GM21367 (cell line): ENCODE measurements at regions not wholly inside any gene's neighbourhood (a gene's known extent, or its start where the extent isn't known, plus 50 kb on each side); places are given as distances from the start of the nearest gene placed in this dataset.
"Not testable (repeated sequence)": the region's sequence is repeated elsewhere in the genome, so short reads cannot be mapped to it uniquely, and the experiment has no call there.

Experiments
- ATAC-seq: cut with Tn5 transposase; IDR thresholded peaks from one replicate; pipeline ENCODE4 v1.9.1; 2021; ENCODE audit not compliant: unreplicated experiment

DNA sequence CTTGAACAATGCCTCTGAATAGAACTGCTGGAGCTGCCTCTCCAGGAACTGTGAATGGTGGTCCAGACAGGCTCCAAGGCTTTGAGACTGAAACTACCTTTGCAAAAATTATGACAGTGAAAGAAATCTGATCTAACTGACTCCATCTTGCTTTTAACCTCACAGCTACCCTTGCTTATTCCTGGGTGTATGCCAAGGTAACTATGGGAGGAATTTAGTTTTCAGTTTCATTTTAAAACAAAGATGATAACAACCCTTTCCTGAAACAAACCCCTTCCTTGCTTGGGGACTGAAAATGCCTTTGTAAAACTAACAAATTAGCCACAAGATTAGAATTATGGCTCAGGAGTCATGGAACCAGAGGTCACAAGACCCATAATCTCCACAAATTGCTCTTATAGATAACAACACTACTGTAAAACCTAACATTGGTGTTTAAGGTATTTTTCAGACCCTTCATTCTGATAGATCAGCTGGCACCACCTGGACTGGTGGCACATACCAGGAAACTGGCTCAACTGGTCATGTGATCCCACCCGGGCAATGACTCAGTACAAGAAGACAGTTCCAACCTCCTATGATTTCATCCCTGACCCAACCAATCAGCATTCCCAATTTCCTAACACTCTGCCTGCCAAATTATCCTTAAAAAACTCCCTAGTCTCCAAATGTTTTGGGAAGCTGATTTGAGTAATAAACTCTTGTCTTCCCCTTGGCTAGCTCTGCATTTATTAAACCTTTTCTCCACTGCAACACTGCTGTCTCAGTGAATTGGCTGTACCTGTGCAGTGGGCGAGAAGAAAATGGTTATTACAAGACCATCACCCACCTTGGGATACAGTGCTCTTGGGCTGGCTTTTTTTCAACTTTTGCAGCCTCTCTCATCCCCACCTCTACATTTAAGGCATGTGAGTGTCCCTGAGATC, 608.1 kb downstream of the TYW1 start:
- no peak for ATAC-seq

DNA sequence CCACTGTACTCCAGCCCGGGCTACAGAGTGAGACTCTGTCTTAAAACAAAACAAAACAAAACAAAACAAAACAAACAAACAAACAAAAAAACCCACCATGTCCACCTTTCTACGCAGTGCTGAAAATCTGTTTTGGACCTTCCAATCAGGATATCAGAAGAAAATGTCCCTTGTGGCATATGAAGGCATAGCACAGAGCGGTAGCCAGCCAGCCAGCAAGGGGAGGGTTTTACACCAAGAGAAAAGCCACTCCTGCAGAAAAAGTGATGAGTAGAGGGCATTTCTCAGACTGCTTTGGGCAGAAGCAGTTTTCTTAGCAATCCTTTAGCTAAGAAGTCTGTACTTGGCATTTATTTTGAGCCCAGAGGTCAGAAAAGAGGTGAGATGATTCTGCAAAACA, 612.2 kb downstream of the TYW1 start:
- ATAC-seq: no peak

DNA sequence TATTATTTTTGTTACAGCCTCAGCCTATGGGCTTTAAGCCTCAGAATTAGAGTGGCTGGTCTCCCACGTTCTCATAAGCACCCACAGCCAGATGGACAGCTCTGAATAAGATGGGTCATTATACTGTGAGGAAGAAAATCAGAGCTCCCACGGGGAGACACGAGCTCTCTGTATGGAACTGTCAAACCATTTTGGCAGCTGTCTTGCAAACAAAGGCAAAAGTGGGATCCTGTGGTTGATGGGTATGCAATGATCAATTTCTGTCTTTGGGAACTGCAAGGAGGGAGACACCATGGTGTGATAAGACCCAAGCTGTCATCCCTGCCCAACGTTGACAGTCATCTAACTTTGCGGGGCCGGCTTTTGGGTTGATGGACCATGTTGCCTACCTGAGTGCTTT, 614.3 kb downstream of the TYW1 start:
- no peak for ATAC-seq

DNA sequence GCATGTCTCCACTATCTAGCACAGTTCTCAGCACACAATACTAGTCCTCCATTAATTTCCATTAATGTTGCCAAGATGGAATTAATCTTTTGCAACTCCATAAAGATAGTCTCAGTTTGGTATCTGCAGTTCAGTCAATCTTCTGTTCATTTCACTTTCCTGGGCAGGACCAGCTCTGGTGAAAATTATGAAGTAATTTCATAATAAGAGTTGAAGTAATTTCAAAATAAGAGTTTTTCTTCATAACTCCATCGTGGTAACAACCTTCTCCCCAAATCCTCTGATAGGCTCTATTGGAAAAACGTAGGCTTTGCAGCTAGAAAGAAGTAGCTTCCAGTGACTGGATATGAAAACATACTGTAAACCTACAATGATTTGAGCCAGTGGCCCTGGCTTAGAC, 618.2 kb downstream of the TYW1 start:
- ATAC-seq: no peak

DNA sequence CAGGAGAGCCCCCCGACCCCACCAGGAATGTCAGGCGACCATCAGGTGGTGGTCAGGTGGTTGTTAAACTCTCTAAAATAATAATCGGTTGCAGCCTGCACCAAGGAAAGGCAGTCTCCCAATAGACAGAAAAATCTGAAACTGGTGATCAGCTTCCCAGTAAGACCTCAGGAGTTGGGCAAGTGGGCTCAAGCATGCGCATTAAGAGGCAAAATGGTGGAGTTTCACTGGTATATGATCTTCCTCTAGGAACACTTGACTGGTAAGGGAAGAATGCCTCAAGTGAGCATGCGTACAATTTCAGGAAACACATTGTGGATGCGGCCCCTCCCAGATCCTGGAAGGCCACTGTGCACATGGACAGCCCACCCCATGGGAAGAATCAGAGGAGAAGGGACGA, 619.9 kb downstream of the TYW1 start:
- no peak for ATAC-seq

- no peak for ATAC-seq
Observed at GRCh38 chr7:67618556-67619162, 622.0 kb downstream of the TYW1 start.

- ATAC-seq: no peak
Observed at GRCh38 chr7:67619175-67619574, 622.5 kb downstream of the TYW1 start.

DNA sequence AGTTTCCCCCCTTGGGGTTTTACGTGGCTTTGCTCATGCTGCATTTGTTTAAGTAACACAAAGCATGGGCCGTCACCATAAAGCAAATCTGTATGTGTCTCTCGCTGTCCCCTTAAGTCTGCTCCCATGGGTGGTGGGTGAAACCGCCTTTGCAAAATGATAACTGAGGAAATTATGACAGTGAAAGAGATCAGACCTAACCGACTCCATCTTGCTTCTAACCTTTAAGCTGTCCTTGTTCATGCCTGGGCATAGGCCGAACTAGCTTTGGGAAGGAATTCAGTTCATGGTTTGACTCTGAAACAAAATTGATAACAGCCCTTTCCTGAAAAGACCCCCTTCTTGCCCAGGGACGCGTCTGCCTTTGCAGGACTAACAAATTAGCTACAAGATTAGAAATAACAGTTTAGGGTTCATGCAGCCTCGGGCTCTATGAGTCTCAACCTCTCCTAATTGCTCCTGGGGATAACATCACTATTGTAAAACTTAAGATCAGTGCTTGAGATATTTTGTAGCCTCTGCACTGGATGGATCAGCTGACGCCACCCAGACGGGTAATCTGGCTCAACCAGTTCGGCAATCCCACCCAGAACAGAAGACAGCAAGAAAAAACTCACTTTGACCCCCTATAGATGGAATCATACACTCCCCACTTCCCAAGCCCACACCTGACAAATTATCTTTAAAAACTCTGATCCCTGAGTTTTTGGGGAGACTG, 623.7 kb downstream of the TYW1 start:
- ATAC-seq: no peak

DNA sequence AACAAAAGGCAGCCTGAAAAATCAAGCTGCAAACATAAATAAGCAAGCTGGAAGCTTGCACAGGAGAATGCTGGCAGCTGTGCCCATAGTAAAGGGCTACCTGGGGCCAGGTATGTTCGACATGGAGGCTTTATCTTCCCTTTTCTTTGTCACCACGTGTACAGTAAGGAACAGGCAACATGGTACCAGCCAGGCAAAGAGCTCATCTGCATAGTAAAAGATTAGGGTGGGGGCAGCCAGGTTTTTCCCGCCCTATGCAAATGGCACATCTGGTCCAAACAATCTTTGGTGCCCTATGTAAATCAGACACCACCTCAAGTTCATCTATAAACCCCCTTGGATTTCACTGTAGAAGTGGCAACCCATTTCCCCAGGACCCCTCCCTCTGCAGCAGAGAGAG, 625.1 kb downstream of the TYW1 start:
- ATAC-seq: no peak

DNA sequence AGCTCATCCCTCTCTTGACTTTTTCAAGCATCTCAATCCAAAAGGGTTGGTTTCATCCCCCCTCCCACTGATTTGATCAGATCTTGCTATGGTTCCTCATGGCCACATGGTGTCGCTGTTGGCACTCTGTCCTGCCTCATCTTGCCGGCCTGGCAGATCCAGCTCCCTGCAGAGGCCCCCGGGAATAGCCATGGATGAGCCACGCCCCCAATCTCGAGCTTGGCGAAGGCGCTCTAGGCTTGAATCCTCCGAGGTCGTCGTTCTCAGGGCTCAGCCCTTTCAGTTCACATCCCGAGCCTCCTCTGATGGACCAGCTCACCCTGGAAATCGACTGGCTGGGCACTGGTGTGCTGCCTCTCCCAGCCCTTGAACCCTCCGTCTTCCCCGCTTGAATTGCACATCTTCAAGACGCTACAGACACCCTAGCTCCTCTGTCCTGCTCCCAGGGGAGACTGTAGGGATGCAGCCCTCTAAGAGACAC, 628.7 kb downstream of the TYW1 start:
- no peak for ATAC-seq

GRCh38 chr7:67631476-67631875, 634.8 kb downstream of the TYW1 start:
- ATAC-seq: no peak

GRCh38 chr7:67635271-67635670, 638.6 kb downstream of the TYW1 start:
- ATAC-seq: no peak

DNA sequence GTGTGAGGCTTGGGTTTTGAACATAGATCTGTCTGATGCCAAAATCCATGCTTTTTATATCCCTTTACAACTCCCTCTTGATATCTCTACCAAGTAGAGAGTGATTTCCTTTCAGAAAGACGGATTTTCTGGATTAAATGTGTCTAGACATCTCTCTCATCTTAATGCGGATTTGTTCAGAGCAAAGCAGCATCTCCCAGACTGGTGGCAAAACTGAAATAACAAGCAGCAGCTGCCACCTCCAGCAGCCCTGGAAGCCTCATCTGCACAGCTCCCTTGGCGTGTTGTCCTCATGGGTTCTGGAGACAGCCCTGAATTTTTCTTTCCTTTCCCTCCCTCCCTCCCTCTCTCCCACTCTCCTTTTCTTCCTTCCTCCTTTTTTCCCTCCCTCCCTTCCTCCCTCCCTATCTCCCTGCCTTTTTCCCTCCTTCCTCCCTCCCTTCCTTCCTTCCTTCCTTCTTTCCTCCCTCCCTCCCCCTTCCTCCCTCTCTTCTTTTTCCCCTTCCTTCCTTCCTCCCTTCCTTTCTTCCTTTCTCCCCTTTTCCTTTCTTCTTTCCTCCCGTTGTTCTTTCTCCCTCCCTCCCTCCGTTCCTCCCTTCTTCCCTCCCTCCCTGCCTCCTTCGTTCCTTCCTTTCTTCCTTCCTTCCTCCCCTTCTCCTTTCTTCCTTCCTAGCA, 639.9 kb downstream of the TYW1 start:
- ATAC-seq: no peak

DNA sequence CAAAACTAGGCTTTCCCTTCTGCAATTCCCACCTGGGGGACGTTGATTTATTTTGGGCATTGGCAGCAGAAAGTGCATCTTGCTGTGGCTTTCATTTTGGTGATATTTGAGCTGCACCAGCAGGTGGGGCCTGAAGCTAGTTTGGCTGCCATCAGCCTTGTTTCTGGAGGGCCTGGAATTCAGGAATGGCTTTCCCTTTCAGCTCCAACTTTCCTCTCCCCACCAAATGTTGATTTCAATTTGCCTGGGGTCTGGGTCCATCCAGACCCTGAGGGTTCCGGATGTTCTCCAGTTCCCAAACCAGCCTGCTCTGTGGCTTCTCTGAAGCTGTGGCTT, 640.4 kb downstream of the TYW1 start:
- ATAC-seq: no peak

GRCh38 chr7:67642542-67642941, 645.9 kb downstream of the TYW1 start:
- not testable (repeated sequence) for ATAC-seq

- ATAC-seq: no peak
Observed at GRCh38 chr7:67644151-67644550, 647.5 kb downstream of the TYW1 start.

GRCh38 chr7:67652937-67653336, 656.3 kb downstream of the TYW1 start:
- no peak for ATAC-seq

DNA sequence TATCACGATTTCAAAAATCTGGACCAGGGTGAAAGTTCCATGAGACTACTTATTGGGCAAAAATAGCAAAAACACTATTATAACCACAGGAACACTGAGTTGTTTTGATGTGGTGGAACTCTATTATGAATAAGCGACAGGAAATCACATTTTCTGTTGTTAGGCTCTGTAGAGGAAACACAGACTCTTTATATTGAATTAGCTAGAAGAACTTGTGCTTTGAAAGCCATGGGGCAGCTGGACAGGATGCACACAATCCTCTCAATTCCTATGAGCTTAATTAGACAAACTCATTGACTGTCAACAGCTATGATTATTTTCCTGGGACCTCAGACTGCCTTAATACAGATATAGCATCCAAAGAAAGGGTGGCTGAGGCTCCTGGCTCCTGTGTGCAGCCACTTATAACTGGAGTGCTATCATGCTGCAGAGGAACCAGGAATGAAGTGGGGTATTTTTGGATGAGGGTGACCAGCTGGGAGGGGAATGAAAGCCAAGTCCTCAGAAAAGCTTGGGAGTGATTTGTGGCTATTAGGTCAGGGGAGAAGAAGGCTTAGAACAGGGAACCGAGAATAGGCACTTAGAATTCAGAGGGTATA, 657.3 kb downstream of the TYW1 start:
- ATAC-seq: no peak

GRCh38 chr7:67654642-67655041, 658.0 kb downstream of the TYW1 start:
- no peak for ATAC-seq

DNA sequence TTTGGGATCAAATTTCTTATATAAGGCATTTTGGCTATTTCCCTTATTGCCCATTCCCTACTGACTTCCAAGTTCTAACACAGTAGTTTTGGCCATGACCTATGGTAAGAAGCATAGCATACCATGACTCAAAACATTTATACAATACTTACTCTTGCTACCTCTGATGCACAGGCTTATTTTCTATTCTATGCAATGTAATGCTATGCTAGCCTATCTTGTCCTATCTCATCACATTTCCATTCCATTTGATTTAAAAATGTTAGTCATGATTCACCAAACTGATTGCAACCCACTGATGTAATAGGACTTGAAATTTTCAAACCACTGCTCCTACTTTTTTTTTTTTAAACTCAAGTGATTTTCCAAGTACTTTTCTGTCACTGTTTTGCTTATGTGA, 658.5 kb downstream of the TYW1 start:
- ATAC-seq: no peak

- ATAC-seq: no peak
Observed at GRCh38 chr7:67659091-67659490, 662.5 kb downstream of the TYW1 start.
